D341Med (cell line): ENCODE measurements at regions not wholly inside any gene's neighbourhood (a gene's known extent, or its start where the extent isn't known, plus 50 kb on each side); places are given as distances from the start of the nearest gene placed in this dataset.

Experiments
- DNase-seq: peaks from one replicate; pipeline ENCODE4 v3.0.0; 2012; ENCODE audit warnings: low spot score

DNA sequence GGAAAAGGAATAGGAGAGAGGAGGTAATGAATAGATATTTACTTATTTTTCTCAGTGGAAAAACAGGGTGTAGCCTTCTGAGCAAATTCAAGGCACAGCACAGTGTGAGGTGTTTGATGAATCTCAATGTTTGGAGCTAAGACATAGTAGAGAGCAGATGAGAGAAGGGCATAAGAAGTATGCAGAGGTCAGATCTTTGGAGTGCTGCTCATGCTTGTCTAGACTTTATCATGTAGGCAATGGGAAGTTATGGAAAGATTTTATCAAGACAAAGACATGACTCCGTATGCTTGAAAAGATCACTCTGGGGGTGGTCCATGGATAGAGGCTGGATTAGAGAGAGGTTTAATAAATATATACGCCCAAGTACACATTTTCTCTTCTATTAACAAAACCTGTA, 217.0 kb upstream of the CNR1 start:
- no peak for DNase-seq

DNA sequence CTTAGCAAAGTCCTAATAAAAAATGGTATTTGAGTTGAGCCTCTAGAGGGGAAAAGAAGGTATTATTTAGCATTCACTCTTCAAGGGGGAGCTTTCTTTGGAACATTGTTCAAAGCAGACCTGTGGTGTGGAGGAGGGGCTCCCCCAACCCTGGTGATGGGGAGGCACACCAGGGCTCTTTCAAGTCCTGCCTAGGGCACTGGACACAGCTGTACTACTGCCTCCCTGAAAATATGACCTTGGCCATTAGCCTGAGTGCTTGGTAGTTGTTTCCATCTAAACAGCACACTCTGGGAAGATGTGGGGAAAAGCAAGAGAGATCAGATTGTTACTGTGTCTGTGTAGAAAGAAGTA, 215.1 kb upstream of the CNR1 start:
- no peak for DNase-seq

DNA sequence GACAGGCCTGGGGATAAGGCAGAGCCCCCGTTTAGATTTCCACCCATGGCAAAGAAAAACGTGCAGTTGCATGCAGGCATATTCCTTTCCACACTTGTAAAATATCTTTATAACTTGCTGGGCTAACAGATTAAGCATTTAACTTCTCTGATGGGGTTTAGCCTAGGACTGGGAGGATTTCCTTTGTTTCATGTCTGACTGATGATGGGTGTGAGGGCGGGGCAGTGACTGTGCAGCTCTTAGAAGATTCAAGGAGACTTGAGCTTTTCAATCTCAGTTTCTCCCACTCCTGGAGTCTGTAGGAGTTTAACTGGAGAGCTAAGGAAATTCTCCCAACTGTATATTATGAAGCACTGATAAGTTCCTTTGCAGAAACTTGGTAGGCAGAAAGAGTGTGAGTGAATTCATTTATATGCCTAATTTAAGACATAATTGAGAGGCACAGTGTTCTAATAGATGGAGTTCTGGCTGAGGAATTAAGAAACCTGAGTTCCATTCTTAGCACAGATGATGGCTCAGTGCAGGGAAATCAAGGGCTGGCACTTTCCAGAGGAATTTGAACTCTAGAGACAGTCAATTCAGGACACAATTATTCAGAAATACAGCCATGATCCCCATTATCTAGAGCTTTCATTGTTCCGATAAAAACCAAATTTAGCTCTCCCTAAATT, 214.6 kb upstream of the CNR1 start:
- DNase-seq: no peak

DNA sequence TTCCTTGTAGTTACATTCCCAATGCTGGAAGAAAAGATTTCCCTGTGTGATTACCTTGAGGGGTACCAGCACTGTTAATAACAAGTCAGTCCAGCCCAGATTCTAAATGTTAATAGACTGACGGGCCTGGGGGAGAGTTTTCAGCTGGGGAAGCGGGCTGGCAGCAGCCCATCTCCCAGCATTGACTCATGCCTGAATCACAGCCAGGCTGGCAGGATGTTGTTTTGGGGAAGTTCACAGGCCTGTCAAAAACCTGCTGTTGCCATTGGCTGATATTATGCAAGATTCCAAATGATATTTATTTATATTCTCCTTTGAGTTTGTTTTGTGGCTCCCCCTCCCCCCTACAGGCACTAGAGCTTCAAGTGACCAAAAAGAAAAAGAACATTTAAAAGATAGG, 213.9 kb upstream of the CNR1 start:
- DNase-seq: no peak

DNA sequence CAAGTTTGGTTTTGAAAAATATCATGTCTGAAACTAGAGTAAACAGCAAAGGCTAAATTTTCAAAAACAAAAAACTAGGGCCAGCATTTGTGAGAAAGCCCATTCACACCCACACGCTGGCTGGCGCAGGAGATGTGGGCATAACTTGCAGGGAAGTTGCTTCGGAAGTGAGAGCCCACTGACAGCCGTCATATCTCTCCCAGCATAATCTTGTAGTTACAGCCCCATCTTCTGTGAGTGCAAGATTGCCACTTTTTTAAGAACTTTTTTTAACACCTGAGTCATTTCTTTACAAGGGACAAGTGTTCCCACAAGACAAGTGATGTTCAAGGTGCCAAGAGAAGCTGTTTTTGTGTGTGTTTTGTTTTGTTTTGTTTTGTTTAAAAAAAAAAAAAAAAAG, 212.5 kb upstream of the CNR1 start:
- DNase-seq: no peak

DNA sequence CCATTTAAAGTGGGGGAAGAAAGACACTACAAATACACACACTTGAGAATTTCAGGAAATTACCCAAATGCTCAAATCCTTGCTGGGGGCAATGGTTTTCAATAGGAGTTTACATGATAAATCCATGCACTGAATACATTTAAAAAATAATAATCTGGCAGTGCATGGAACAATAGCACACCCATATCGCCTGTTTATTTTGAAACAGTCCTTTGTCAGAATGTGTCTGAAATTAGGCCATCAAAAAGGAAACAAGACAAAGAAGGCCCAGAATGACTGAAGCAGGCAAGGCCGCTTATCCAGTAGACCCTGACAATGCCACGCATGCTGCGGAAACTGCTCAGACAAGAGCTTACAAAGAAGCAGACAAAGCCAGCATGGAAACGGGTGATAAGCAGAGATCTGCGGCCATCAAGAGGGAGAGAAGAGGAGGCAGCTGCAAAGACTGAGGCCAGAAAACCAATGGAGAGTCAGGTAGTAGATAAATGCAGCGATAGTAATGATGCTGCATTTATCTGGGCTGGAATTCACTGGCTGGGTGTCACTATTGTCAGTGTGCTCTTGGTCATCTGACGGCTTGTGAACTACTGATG, 211.9 kb upstream of the CNR1 start:
- no peak for DNase-seq

DNA sequence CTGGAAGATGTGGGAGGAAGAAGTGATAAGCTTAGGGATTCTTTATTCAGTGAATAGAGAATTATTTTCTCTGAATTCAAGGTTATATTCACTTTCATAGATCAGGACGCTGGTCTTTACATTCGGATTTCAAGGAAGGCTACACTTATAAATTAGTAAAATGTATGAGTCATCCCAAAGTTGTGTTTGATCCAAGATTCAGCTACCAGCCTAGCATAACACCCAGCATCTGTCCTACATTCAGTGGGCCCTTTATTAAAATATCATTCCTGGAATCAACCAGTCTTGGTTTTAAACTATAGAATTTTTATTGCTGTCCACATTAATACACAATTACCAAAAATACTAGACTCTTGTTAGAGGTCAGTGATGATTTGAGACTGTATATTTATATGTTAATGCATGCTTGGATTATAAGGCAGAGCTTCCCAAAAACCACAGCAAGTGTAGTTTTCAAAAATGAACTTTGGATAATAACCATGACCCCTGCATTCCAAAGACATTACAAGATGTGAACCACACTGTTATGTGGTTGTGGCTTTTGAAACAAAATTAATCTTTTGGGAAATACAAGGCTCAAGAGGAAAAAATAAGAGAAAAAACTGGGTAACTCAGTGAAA, 210.7 kb upstream of the CNR1 start:
- DNase-seq: no peak

DNA sequence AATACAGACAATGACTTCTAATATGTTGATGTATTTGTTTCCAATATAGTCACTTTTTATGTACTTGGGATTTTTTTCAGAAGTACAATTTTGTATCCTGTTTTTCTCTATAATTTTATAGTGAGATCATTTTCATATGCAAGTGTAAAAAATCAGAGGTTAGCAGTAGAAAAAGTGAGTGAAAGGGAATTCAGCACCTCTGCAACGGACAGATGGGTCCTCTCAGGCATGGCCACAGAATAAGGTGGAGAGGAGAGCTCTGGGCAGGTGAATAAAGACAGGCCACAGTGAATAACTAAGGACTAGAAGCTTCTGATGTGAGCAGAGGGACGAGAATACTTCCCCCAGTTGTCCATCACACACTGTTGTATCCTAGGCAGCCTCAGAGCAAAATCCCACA, 210.1 kb upstream of the CNR1 start:
- no peak for DNase-seq

DNA sequence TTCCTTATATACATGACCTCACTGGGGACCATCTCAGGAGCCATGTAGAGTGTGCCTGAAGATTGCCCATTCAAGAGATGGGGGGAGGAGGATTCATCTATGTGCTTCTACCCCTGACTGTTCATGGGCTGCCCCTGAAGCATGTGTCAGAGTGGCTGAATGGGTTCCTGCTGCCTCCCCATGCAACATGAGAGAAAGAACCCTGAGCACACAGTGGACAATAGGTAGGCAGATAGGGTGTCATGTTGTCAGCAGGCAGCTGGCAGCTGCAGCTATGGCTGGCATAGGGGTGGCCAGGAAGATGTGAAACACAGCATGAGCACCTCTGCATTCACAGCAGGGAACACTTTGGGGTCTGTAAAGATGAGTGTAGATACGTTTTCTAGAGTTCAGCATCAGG, 208.4 kb upstream of the CNR1 start:
- no peak for DNase-seq

DNA sequence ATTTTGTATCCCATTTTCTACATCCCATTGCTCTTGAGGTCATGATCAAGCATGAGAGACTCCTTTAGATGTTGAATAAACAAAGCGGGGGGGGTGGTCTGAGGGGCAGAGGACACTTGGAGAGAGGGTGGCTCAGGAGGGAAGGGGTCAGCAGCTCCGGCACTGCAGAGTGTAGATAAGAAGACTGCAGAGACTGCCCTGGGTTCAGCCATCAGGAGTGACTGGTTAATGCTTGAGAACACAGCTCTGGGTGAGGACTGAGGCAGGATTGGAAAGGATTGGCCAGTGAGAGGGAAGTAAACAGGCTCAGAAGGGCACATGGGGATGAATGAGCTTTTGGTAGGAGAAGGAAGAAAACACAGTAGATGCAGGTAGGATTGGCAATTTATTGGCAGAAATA, 205.3 kb upstream of the CNR1 start:
- DNase-seq: no peak

DNA sequence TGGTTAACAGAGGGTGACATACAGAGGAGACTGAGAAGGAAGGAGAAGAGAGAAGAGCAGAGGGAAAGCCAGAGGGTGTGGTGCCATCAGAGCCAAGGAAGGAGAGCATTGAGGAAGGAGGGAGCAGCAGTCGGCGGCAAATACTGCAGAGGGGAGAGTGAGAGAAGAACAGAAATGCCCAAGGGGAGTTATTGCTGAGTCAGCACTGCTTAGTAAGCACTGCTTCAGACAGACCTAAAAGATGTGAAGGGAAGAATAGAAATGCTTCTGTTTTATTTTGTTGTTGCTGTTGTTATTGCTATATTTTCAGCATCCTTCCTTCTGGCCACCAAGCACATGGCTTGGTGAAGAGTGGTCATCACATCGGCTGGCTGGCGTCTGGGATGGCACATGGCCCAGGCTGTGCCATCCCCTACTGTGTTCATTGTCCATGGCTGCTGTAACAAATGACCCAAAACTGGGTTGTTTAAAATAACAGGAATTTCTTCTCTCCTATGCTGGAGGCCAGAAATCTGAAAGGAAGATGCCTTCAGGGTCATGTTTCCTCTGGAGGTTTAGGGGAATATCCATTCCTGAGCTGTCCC, 204.1 kb upstream of the CNR1 start:
- DNase-seq: no peak

DNA sequence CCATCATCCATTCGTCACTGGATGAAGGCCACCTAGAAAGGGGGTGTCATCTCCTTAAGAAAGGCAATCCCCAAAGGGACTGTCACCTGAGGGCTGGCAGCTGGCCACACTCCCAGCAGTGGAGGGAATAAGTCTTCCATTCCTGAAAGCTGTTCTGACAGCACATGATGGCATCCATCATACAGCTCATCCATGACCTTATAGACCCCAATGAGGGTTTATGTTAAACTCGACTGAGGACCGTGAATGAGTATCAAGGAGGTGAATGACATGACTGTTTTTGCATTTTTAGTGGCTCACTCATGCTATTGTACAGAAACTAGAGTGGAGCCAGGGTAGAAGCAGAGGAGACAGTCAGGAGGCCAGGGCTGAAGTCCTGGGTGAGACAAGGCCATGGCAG, 203.1 kb upstream of the CNR1 start:
- no peak for DNase-seq

DNA sequence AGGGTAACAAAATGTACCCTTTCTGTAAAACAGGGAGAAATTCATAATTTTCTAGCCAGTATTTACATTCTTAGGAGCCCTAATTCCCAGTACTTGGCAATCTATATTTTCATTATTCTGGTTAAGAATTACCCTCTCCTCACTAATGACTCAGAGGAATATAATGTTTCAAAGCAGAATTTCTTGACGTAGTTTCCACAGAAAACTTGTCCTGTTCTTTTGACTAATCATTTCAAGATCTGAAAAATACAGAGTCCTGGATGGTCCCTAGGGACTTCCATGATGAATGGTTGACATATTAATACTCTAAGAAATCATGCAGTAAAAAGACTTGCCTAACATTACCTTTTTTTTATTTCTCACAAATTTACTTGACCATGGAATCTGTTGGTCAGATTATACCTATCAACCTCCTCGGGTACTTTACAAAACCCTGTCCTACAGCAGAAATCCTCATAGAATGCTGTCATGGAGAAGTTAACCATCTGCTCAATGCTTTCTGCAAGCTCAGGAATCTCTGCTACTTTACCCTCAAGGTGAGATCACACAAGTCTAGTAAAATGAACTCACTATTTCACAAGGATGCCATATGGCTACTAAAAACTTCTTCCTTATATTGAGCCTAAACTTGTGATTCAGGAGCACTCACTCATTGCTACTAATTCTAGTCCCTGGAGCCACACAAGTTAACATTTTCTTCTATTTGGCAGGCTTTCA, 202.1 kb upstream of the CNR1 start:
- no peak for DNase-seq

DNA sequence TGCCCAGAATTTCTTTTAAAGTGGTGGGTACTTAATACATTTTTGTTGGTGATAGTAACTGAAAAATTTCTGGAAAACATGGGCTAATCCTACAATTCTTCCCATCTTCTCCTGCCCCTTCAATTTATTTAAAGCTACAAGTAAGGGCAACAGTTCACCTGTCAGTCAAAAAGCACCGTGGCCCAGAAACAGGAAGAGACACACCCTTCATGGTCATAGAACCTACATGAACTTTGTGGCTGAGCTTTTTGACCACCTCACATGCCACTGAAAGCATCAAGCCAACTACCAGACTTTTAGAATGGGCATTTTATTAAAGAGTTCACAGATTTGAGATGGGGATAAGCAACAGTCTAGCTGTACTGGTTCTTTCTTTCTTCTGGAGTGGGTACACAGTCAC, 201.1 kb upstream of the CNR1 start:
- no peak for DNase-seq

DNA sequence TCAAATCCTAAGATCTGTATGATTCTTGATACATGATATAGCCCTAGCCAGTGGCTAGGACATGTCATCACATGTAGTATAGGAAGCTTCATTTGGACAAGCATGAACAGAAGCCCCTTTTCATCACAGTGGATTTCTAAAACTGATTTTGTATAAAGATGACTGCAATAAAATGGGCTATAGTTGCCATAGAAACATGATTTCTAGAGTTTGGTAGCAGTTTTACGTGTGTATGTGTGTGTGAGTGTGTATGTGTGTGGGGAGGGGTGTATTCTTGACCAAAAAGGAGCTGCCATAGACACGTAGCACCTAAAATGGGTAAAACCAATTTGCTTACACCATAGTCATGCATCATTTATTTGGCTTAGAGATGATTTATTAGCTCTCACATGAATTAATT, 200.5 kb upstream of the CNR1 start:
- no peak for DNase-seq

DNA sequence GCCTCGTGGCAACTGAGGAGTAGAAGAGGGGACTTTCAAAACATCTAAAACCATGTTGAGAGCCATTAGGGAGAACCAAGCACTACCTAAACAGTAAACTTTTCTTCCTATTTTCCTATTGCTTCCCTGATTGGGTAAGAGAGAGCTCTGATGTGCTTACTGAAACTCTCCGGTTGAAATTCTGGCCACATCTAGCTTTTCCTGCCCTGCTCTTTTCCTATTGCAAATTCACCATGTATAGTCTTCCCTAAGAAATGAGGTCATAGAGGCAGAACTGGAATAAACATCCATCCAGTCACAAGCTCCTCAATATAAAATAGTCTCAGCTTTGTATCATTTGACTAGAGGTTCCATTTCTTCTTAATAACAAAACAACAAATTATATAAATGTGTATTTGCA, 199.5 kb upstream of the CNR1 start:
- no peak for DNase-seq

DNA sequence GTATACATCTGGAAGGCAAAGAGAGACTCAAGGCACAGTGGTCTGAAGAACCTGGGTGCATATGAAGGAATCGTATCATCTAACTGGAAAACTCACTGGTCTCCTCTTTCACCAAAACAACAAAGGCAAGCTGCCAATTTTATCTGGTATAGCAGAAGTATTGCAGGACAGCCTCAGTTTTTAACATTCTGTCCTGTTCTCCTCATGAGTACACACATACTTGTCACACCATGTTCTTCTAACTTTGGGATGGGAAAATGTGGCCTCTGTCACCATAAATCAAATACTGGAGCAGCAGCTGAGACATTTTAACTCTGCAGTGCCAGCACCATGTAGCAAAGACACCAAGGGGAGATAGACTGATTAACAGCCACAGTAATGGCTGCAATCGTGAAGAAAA, 199.1 kb upstream of the CNR1 start:
- no peak for DNase-seq

DNA sequence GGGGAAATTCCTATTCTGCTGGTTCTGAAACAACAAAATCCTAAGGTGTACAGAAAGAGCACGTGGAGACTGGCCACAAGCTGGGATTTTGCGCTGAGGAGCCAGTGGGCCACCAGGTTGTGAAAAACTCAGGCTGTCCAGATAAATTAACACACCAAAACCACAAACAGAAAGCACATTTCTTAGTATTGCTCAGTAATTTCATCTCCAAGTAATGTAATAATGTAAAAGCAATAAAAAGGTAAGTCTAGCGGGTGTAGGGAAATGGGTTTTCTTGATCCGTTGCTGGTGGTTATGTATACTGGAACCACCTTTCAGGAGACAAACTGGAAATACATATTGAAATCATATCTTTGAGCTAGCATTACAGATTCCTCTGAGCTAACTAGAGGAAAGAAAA, 195.6 kb upstream of the CNR1 start:
- no peak for DNase-seq

DNA sequence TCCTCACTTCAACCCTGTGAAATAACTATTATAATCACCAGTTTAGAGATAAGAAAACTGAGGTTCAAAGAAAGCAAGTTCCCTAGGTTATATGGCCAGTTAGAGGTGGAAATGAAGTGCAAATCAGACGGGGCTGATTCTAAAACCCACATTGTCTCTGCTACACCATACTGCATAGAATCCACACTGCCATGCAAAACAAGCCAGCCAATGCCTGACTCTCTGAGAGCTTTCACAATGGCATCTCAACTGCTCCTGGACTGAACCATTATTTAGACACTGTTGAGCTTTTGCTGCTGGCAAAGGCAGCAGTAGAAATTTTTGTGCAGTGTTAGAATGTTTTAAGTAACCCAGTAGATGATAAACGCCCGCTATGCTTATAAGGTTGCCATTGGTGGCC, 195.2 kb upstream of the CNR1 start:
- no peak for DNase-seq

DNA sequence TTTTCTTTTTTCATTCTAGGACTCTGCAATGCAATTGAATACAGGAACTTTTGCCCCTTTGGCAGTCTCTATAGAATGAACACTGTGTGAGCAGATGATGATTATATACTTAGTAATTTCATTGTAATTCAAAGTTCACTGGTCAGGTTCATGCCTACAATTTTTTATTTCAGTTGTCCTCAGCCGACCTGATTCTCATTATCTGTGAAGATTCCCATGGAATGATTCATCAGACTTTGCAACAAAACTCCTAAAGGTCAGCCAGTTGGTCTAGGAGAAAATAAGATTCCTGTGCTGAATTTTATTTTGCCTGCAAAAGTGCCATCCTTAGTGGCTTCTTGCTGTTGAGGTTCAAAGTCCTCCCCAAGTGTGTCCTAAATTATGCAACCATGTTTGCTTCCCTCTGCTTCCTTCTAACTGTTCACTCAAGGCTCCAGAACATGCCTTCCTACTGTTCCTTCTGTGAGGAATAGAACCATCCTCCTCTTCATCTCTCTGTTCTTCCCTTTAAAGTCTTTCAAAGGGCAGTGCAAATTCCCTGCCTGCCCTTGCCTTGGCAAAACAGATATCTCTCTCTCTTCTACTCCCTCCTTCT, 194.2 kb upstream of the CNR1 start:
- DNase-seq: no peak

DNA sequence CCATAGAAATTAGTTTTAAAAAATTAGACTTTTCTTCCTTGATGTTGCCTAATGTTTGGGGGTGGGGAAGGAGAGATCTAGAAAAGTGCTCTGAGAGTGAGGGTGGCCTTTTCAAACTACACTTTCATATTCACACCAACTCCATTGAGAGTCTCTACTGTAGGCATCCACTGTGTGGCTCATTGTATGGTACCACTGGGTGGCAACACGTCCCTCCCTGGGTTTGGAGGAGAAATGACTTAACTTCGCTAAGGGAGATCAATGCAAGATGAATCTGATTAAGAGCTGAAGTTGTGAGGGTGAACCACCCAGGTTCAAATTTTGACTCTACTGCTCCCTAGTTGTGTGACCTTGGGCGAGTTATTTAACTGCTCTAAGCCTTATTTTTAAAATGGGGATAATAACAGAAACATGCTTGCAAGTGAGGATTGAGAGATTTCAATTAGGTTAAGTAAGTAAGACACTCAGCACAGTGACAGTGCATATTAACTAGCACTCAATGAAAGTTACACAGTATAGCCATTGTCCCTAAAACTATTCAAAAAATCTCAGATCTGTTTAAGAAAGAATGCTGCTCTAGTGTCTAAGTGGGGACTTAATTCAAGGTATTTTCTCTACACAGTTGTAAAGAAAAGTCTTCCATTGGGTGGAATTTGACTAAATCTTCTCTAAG, 193.5 kb upstream of the CNR1 start:
- no peak for DNase-seq

DNA sequence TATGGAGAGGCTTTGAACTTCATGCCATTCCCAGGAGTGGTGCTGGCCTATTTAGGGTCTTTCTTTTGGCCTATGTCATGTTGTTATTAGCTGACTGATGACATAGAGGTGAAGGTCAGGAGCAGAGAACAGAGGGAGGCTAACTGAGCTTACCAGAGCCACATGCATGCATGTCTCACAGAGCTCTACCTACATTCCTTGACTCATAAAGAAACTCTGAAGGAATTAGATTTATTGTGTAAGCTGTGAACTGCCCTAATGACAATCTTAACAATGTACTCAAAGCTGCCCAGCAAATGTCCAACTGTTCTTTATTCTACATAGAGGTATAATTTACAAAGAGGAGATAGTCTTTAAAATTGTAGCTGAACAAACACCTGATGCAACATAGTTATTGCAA, 192.7 kb upstream of the CNR1 start:
- no peak for DNase-seq
